ENCODE measurements at regions not wholly inside any gene's neighbourhood (a gene's known extent, or its start where the extent isn't known, plus 50 kb on each side); places are given as distances from the start of the nearest gene placed in this dataset.
A peak's percentile ranks its signal among the peaks of the same experiment; 100 is the strongest.

GRCh38 chr5:67273689-67274356 lies 77.2 kb upstream of the CD180 start:
- H3K36me3 ChIP-seq (ENCODE audit: control insufficient read depth in 2 of 3, insufficient read depth in 3 of 3, low read length in 3 of 3): no peaks in the 10 kb centered on the region
- peaks cover 0 to 10% (median 8%) of the 10 kb centered on the region in 3 donors for H3K4me1 ChIP-seq (ENCODE audit: control insufficient read depth in 2 of 3, insufficient read depth in 2 of 3, low read depth in 1 of 3, low read length in 3 of 3)
- FAIRE-seq (no peak), DNase-seq (no peak)
- intact Hi-C loops (cut with DNase I): no loop called here
- H3K9me3 ChIP-seq (ENCODE audit: control insufficient read depth in 2 of 3, insufficient read depth in 1 of 3, low read length in 3 of 3): peaks cover 0 to 8% (median 4%) of the 10 kb centered on the region in 3 donors
- TF ChIP-seq CTCF (IDR thresholded peaks at IDR 0.05; ENCODE audit: borderline replicate concordance, extremely low read depth, insufficient read depth): no peak
- H3K27me3 ChIP-seq (ENCODE audit: control insufficient read depth, insufficient read depth, low read length): no peaks in the 10 kb centered on the region
- H3K9ac ChIP-seq (ENCODE audit: low read length in 3 of 3): no peak overlapping the region
- H3K27ac ChIP-seq (ENCODE audit: low read depth in 2 of 2, low read length in 2 of 2): no peak overlapping the region
- no peak overlapping the region for H3K4me3 ChIP-seq (ENCODE audit: low read length in 3 of 3)

GRCh38 chr5:67272453-67273130 lies 76.0 kb upstream of the CD180 start:
- no peak for FAIRE-seq
- TF ChIP-seq CTCF (IDR thresholded peaks at IDR 0.05; ENCODE audit: borderline replicate concordance, extremely low read depth, insufficient read depth): no peak
- Histone ChIP-seq H3K27me3 (ENCODE audit: control insufficient read depth, insufficient read depth, low read length) (no peaks in the 10 kb centered on the region), H3K36me3 (ENCODE audit: control insufficient read depth in 2 of 3, insufficient read depth in 3 of 3, low read length in 3 of 3) (no peaks in the 10 kb centered on the region), H3K4me3 (ENCODE audit: low read length in 3 of 3) (no peak overlapping the region), H3K27ac (ENCODE audit: low read depth in 2 of 2, low read length in 2 of 2) (no peak overlapping the region), H3K9ac (ENCODE audit: low read length in 3 of 3) (no peak overlapping the region), H3K9me3 (ENCODE audit: control insufficient read depth in 2 of 3, insufficient read depth in 1 of 3, low read length in 3 of 3) (no peaks in the 10 kb centered on the region), H3K4me1 (ENCODE audit: control insufficient read depth in 2 of 3, insufficient read depth in 2 of 3, low read depth in 1 of 3, low read length in 3 of 3) (peaks cover 0 to 18% (median 17%) of the 10 kb centered on the region in 3 donors)
- intact Hi-C loops (cut with DNase I): no loop called here
- no peak for DNase-seq

- TF ChIP-seq CTCF (IDR thresholded peaks at IDR 0.05; ENCODE audit: borderline replicate concordance, extremely low read depth, insufficient read depth): no peak
- intact Hi-C loops (cut with DNase I): no loop called here
- Histone ChIP-seq H3K36me3 (ENCODE audit: control insufficient read depth in 2 of 3, insufficient read depth in 3 of 3, low read length in 3 of 3) (no peaks in the 10 kb centered on the region), H3K4me1 (ENCODE audit: control insufficient read depth in 2 of 3, insufficient read depth in 2 of 3, low read depth in 1 of 3, low read length in 3 of 3) (peaks cover 3 to 24% (median 22%) of the 10 kb centered on the region in 3 donors), H3K27me3 (ENCODE audit: control insufficient read depth, insufficient read depth, low read length) (no peaks in the 10 kb centered on the region), H3K9me3 (ENCODE audit: control insufficient read depth in 2 of 3, insufficient read depth in 1 of 3, low read length in 3 of 3) (no peaks in the 10 kb centered on the region), H3K4me3 (ENCODE audit: low read length in 3 of 3) (peak overlapping the region in 2 of 3 donors; percentile 6 to 31), H3K27ac (ENCODE audit: low read depth in 2 of 2, low read length in 2 of 2) (peak overlapping the region; percentile 85 to 87), H3K9ac (ENCODE audit: low read length in 3 of 3) (no peak overlapping the region)
- DNase-seq: peak; percentile 79 to 95 (median 85)
- FAIRE-seq: peak; percentile 84
These were observed 71.8 kb upstream of the CD180 start for GRCh38 chr5:67268231-67269021.

Measured in kidney (tissue), 13 donors.